Fibroblast of villous mesenchyme (primary cell): ENCODE measurements at regions not wholly inside any gene's neighbourhood (a gene's known extent, or its start where the extent isn't known, plus 50 kb on each side); places are given as distances from the start of the nearest gene placed in this dataset.

Experiments
- DNase-seq: peaks from one replicate; pipeline ENCODE4 v3.0.0-alpha.2; 2010; ENCODE audit warnings: low read depth
- H3K4me3 ChIP-seq: 2 replicates; pipeline ENCODE4 v1.5.1; 2011; ENCODE audit warnings: low read depth, mild to moderate bottlenecking, low read length
- TF ChIP-seq, protein P1 (sequence below): IDR thresholded peaks from 2 replicates; pipeline ENCODE4 v1.5.1; 2012; ENCODE audit warnings: low read depth, mild to moderate bottlenecking, low read length; ENCODE audit not compliant: insufficient read depth

DNA sequence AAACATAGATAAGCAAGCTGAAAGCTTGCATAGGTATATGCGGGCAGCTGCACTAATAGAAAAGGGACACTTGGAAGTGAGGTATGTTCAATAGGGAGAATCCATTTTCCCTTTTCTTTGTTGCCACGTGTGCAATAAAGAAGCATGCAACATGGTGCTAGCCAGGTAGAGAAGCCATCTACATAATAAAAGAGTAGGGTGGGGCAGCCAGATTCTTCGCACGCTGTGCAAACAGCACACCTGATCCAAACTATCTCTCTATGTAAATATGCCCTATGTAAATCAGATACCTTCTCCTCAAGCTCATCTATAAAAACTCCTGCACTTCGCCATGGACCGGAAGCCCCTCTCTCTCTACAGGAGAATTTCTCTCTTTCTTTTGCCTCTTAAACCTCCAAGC is 91.9 kb upstream of the C9orf72 start:
- TF ChIP-seq, protein P1, sequence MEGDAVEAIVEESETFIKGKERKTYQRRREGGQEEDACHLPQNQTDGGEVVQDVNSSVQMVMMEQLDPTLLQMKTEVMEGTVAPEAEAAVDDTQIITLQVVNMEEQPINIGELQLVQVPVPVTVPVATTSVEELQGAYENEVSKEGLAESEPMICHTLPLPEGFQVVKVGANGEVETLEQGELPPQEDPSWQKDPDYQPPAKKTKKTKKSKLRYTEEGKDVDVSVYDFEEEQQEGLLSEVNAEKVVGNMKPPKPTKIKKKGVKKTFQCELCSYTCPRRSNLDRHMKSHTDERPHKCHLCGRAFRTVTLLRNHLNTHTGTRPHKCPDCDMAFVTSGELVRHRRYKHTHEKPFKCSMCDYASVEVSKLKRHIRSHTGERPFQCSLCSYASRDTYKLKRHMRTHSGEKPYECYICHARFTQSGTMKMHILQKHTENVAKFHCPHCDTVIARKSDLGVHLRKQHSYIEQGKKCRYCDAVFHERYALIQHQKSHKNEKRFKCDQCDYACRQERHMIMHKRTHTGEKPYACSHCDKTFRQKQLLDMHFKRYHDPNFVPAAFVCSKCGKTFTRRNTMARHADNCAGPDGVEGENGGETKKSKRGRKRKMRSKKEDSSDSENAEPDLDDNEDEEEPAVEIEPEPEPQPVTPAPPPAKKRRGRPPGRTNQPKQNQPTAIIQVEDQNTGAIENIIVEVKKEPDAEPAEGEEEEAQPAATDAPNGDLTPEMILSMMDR = no peak

DNA sequence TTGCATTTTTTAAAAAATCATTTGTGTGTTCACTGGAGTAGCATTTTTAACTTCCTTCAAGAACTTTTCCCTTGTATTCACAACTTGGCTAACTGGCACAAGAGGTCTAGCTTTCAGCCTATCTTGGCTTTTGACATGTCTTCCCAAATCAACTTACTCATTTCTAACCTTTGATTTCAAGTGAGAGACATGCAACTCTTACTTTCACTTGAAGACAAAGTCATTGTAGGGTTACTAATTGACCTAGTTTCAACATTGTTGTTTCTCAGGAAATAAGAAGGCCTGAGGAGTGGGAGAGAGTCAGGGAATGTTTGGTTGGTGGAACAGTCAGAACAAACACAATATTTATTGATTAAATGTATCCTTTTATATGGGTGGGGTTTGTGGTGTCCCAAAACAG is 95.0 kb upstream of the C9orf72 start:
- TF ChIP-seq, protein P1 = no peak
- DNase-seq = no peak
- no peak overlapping the region for H3K4me3 ChIP-seq

More for the DNA sequence above, 91.9 kb upstream of the C9orf72 start:
- no peak for DNase-seq
- H3K4me3 ChIP-seq = no peak overlapping the region

DNA sequence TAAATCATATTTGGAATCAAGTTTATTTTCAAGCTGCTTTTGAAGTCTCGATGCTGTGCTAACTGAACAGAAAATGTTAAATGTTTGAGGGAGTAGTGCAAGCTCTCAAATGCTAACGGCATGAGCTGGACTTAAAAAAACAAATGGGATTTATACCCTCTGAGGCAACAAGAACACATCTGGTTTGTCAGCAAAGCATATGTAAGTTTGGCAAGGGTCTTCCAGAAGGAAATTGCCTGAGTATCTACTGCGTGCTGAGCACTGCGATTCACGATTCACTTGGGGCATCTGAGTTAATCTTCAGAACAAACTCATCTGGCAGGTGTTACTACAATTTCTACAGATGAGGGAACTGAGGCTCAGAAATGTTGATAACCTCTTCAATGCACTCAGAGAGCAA is 98.4 kb upstream of the C9orf72 start:
- DNase-seq = no peak
- H3K4me3 ChIP-seq = no peak overlapping the region
- TF ChIP-seq, protein P1 = no peak

DNA sequence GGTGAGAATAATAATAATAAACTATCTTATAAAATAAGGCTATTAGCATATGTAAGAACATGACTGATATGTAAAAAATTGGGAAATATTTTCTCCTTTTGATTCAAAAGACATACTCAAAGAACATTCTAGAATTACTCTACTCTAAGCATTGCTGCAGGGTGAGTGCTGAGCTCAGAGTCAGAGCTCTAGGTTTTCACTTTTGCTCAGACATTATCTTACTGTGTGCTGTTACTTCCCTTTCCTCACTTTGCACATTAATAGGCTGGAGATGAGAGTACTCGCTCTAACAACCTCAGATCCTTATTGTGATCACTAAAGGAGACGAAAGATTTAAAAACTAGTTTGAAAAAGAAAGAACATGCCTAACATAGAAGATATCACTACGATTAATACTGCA is 99.4 kb upstream of the C9orf72 start:
- no peak overlapping the region for H3K4me3 ChIP-seq
- DNase-seq = no peak
- TF ChIP-seq, protein P1 = no peak

DNA sequence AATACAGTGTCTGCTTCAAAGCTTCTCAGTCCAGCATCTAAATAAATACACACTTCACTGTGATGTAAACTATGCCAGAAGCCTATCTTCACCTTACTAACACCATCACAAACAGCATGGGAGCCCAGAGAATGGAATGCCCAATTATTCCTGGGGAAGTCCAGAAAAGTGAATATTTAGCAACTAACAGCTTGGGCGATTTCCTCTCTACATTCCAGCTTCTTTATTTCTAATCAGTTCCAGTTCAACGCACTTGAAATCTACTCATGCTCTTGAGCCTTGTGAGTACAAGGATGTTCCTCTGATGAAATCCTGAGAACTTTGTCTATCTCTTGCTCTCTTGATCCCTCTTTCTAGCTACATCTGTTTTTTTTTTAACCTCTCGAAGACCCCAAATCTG is 100.4 kb upstream of the C9orf72 start:
- no peak for DNase-seq
- H3K4me3 ChIP-seq = no peak overlapping the region
- TF ChIP-seq, protein P1 = no peak

DNA sequence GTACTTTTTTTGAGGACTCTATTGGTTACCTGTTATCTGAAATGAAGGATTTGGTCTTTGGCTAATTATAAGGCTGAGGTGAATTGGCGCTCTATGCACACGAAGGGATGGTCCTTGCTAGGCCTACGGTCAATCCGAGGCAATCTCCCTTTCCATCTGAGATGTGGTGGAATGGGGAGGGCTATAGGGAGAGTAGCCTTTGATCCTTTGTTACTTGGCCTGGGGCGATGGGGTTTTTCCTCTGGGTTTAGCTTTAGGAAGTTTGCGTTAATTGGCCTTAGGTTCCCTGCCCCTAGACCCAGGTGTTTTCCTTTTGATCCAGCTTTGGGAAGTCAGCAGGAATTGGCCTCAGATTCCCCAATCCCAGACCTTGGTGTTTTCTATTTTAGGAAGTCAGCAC is 102.1 kb upstream of the C9orf72 start:
- TF ChIP-seq, protein P1 = no peak

DNA sequence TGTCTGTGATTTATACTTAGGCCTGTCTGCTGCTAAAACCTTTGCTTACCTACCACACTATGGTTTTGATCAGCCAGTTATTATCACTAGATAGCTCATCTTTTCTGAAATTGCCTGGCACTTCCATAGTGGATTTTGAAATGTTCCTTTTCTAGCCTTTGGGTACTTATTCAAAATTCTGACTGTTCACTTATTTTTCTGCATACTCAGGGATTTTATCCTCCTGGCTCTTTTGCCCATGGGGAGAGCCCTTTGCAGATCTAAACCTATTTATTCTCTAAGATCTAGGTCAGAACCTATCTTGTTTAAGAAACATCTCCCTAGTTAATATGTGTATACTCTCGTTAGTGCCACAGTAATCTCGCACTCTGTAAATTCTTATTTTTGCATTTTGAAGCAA is 103.5 kb upstream of the C9orf72 start:
- no peak overlapping the region for H3K4me3 ChIP-seq
- TF ChIP-seq, protein P1 = no peak
- DNase-seq = no peak

More for the DNA sequence above, 102.1 kb upstream of the C9orf72 start:
- H3K4me3 ChIP-seq = no peak overlapping the region
- no peak for DNase-seq
